Urinary bladder (tissue), 3 donors: ENCODE measurements at regions not wholly inside any gene's neighbourhood (a gene's known extent, or its start where the extent isn't known, plus 50 kb on each side); places are given as distances from the start of the nearest gene placed in this dataset.
"Not testable (repeated sequence)": the region's sequence is repeated elsewhere in the genome, so short reads cannot be mapped to it uniquely, and the experiment has no call there.

Experiments used
- DNase-seq: peaks from one replicate; pipeline ENCODE4 v3.0.0-alpha.2; 2015; ENCODE audit errors: extremely low spot score
- H3K27ac ChIP-seq: one replicate; pipeline ENCODE4 v1.5.1; 2013; ENCODE audit warnings: low read depth, mild to moderate bottlenecking, moderate library complexity
- H3K36me3 ChIP-seq: one replicate; pipeline ENCODE4 v1.6.1; 2013; ENCODE audit warnings: mild to moderate bottlenecking, moderate library complexity; ENCODE audit not compliant: insufficient read depth
- H3K4me1 ChIP-seq: one replicate; pipeline ENCODE4 v1.6.1; 2013; ENCODE audit warnings: mild to moderate bottlenecking, moderate library complexity; ENCODE audit not compliant: insufficient read depth
- H3K4me3 ChIP-seq: one replicate; pipeline ENCODE4 v1.5.1; 2013; ENCODE audit warnings: low read depth, low read length
- WGBS: extraction: QIAGEN DNeasy Blood & Tissue Kit; methylation state at CpG from one replicate; pipeline ENCODE4 v1.1.7; 2013; 5-methylcytosine and 5-hydroxymethylcytosine counted together
- donor health status: healthy with polysubstance abuse.
- donor health status: healthy.

- DNase-seq: no peak
- no peaks in the 10 kb centered on the region for H3K36me3 ChIP-seq
- H3K27ac ChIP-seq: no peak overlapping the region
- no peaks in the 10 kb centered on the region for H3K4me1 ChIP-seq
- no peak overlapping the region for H3K4me3 ChIP-seq
- 81% methylated on average over 3 of the region's 3 CpGs for WGBS
These were observed 125.0 kb downstream of the RASSF10 start for GRCh38 chr11:13134066-13134465.

DNA sequence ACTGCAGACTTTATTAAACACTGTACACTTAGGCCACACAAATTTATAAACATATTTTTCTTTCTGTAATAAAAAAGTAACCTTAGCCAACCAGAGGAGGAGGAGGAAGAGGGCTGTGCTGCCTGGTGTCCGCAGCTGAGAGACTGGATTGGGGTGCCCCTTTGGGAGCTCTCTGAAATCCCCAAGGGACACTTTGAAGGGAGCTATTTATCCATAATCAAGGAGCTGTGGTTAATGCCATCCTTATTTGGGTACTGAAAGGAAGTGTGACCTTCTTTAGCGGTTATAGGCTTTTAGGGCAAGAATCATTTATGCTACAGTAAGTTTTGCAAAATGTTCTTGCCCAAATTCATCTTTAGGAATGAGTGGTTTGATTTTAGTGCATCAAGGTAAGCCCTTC lies 125.8 kb downstream of the RASSF10 start:
- Histone ChIP-seq H3K36me3 (no peaks in the 10 kb centered on the region), H3K27ac (no peak overlapping the region), H3K4me1 (no peaks in the 10 kb centered on the region), H3K4me3 (no peak overlapping the region)
- DNase-seq: no peak
- 76% methylated on average over 2 of the region's 2 CpGs for WGBS

- 37% methylated on average over 3 of the region's 3 CpGs for WGBS
- DNase-seq: no peak
- Histone ChIP-seq H3K4me1 (no peaks in the 10 kb centered on the region), H3K4me3 (no peak overlapping the region), H3K27ac (no peak overlapping the region), H3K36me3 (no peaks in the 10 kb centered on the region)
These were observed 126.5 kb downstream of the RASSF10 start for GRCh38 chr11:13135385-13136271.

DNA sequence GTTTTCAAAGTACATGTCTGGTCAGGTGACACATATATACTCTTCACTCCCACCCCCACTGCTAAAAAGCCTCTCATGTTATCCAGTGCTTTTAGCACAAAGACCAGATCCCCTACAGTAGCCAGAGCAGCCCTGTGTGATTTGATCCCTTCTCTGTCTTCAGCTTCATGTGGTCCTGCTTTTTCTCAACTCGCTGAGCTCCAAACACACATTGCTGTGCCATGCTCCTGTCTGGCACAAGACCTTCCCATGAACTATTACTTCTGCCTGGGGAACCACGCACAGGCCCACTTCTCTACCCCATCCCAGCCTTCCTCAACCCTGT lies 127.1 kb downstream of the RASSF10 start:
- 82% methylated on average over 2 of the region's 2 CpGs for WGBS
- Histone ChIP-seq H3K36me3 (no peaks in the 10 kb centered on the region), H3K27ac (no peak overlapping the region), H3K4me3 (no peak overlapping the region), H3K4me1 (no peaks in the 10 kb centered on the region)
- DNase-seq: no peak

DNA sequence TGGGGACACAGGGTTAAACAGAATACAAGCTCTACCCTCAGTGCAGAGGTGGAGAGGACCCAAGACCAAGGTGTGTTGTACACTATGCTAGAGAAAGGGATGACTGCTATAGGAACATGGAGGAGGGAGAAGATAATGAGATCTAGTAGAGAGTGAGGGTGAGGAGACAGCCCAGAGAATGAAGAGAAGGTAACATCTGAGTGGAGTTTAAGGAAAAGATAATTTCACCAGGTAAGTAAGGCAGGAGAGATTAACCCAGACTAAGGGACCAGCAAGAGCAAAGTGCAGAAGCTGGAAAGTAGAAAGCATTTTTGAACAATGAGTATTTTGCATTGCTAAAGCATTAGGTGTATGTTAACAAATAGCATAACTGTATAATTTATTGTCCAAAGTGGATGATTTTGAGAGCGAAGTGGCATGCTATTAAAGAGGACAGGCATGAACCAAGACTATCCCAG lies 128.8 kb downstream of the RASSF10 start:
- H3K4me1 ChIP-seq: no peaks in the 10 kb centered on the region
- H3K36me3 ChIP-seq: no peaks in the 10 kb centered on the region
- H3K27ac ChIP-seq: no peak overlapping the region
- 81% methylated on average over 1 of the region's 1 CpG for WGBS
- no peak overlapping the region for H3K4me3 ChIP-seq
- no peak for DNase-seq

DNA sequence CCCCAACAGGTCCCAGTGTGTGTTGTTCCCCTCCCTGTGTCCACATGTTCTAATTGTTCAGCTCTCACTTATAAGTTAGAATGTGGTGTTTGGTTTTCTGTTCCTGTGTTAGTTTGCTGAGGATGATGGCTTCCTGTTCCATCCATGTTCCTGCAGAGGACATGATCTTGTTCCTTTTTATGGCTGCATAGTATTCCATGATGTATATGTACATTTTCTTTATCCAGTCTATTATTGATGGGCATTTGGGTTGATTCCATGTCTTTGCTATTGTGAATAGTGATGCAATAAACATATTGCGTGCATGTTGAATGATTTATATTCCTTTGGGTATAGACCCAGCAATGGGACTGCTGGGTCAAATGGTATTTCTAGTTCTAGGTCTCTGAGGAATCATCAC lies 130.0 kb downstream of the RASSF10 start:
- not testable (repeated sequence) for H3K4me1 ChIP-seq, H3K4me3 ChIP-seq, H3K27ac ChIP-seq, H3K36me3 ChIP-seq, DNase-seq
- 95% methylated on average over 1 of the region's 1 CpG for WGBS

- H3K27ac ChIP-seq: no peak overlapping the region
- no peaks in the 10 kb centered on the region for H3K36me3 ChIP-seq
- no peaks in the 10 kb centered on the region for H3K4me1 ChIP-seq
- H3K4me3 ChIP-seq: no peak overlapping the region
- WGBS: 55% methylated on average over 7 of the region's 7 CpGs
- no peak for DNase-seq
These were observed 131.1 kb downstream of the RASSF10 start for GRCh38 chr11:13140028-13140870.

DNA sequence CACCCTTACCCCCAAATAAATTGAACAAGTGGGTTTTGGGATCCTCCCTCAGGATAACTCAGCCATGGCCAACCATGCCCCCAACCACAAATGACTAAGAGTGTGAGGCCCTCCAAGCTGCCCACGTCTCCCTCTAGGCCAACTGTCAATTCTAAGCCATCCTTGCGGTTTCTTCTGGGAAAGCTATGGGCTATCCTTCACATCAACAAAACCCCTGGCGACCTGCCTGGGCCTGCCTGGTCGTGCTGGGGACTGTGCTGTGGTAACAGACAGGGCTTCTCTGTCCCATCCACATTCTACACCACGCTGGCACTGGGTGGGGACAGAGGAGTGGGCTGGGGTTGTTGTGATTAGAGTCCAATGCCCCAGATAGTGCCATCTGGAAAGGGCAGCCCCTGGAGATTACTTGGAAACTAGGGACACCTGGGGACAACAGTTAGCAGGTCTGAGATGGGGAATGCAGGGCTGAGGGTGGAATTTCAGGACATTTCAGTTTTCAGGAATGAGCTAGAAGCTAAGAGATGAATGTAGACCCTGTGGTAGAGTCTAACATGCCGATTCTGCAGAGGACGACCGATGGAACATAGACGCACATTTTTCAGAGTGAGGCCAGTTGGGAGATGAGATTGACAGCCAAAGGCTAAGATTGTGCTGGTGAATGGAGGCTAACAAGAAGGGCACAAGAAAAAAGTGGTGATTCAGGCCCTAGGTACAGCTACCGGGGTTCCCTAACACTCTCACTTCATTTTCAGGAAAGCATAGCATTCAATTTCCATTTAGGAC lies 131.9 kb downstream of the RASSF10 start:
- WGBS: 82% methylated on average over 10 of the region's 10 CpGs
- no peaks in the 10 kb centered on the region for H3K4me1 ChIP-seq
- DNase-seq: no peak
- no peaks in the 10 kb centered on the region for H3K36me3 ChIP-seq
- no peak overlapping the region for H3K4me3 ChIP-seq
- no peak overlapping the region for H3K27ac ChIP-seq

GRCh38 chr11:13141731-13142709 lies 132.9 kb downstream of the RASSF10 start:
- no peak overlapping the region for H3K4me3 ChIP-seq
- 74% methylated on average over 27 of the region's 27 CpGs for WGBS
- no peaks in the 10 kb centered on the region for H3K36me3 ChIP-seq
- no peak overlapping the region for H3K27ac ChIP-seq
- no peak for DNase-seq
- H3K4me1 ChIP-seq: no peaks in the 10 kb centered on the region

DNA sequence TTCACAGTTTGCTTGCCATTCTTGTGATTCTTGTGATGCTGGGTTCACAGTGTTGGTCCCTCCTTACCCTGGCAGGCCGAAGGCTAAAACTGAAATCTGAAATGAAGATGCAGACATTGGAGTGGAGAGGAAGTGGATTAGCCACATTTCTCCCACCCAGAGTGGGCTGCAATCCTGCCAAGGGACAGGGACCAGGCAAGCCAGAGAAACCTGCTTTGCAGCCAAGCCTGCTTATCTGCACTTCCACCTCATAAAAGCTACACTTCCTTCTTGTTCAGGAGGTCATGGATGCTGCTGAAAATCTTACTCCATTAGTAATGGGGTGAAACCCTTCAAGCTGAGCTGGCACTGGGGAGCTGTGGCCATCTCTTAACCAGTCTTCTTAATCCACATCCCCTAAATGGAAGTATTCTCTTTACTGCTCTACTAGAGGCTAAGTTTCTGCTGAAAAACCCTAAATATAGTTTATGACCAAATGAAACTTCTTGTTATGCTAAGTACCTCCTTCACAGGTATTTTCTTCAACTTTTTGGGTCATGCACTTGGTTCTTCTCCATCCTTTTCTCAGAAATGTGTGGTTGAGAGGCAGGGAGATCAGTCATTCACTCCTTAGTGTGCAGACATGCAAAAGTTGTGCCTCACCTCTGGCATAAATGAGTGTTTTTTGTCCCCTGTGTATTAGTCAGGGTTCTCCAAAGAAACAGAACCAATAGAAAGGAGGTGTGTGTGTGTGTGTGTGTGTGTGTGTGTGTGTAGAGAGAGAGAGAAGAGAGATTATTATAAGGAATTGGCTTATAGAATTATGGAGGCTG lies 133.9 kb upstream of the BMAL1 start:
- 51% methylated on average over 1 of the region's 1 CpG for WGBS
- Histone ChIP-seq H3K4me3 (no peak overlapping the region), H3K27ac (no peak overlapping the region), H3K36me3 (no peaks in the 10 kb centered on the region), H3K4me1 (no peaks in the 10 kb centered on the region)
- DNase-seq: no peak

GRCh38 chr11:13145461-13145860 lies 132.1 kb upstream of the BMAL1 start:
- H3K27ac ChIP-seq: no peak overlapping the region
- no peaks in the 10 kb centered on the region for H3K4me1 ChIP-seq
- WGBS: 73% methylated on average over 2 of the region's 2 CpGs
- H3K36me3 ChIP-seq: no peaks in the 10 kb centered on the region
- DNase-seq: no peak
- H3K4me3 ChIP-seq: no peak overlapping the region

DNA sequence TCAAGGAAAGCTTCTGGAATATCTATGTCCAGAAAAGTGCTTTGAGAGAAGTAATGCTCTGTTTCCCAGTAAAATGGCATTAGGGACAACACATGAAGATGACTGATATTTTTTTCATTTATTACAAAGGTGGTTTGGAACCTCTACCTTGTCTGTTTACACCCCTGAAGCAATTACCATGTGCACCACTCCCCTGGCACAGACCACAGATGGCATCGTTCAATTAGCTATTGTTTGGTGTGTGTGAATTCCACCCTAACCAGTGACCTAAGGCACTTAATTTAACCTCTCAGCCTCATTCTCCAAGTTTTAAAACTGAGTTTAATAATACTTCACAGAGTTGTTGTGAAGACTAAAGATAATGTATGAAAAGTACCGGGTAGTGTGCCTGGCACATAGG lies 127.6 kb upstream of the BMAL1 start:
- 80% methylated on average over 2 of the region's 2 CpGs for WGBS
- no peaks in the 10 kb centered on the region for H3K36me3 ChIP-seq
- H3K4me1 ChIP-seq: no peaks in the 10 kb centered on the region
- no peak overlapping the region for H3K4me3 ChIP-seq
- H3K27ac ChIP-seq: no peak overlapping the region
- DNase-seq: no peak
